Lower leg skin (tissue), 4 donors: ENCODE measurements at regions not wholly inside any gene's neighbourhood (a gene's known extent, or its start where the extent isn't known, plus 50 kb on each side); places are given as distances from the start of the nearest gene placed in this dataset.

Source experiments
- DNase-seq, 2 donors: peaks; one replicate each; pipeline ENCODE4 v3.0.0-alpha.2; 2019; ENCODE audit warnings: low spot score in 2 of 2
- H3K4me3 ChIP-seq: fragments of 200-600 bp; sonication (generic); 2 replicates; pipeline ENCODE4 v1.5.1; 2017; ENCODE audit warnings: mild to moderate bottlenecking, low read depth; ENCODE audit not compliant: poor library complexity, severe bottlenecking
- CTCF ChIP-seq, 3 donors: fragments of 450-650 bp; IDR thresholded peaks; one replicate each; pipeline ENCODE4 v1.5.1; 2016; ENCODE audit warnings: antibody characterized with exemption in 3 of 3, mild to moderate bottlenecking in 3 of 3, moderate library complexity in 2 of 3
- POLR2A ChIP-seq, 2 donors: fragments of 450-650 bp; IDR thresholded peaks; one replicate each; pipeline ENCODE4 v1.6.1; 2016 to 2017; ENCODE audit warnings: antibody characterized with exemption in 2 of 2, mild to moderate bottlenecking in 1 of 2, moderate library complexity in 1 of 2
- WGBS, 2 donors: methylation state at CpG; one replicate each; pipeline ENCODE4 v1.1.5; 2018; 5-methylcytosine and 5-hydroxymethylcytosine counted together
- intact Hi-C: fragments of 100-400 bp; cut with DNase I; formaldehyde crosslinking; loops from one replicate; pipeline ENCODE4 v1.15.0; 2023; ENCODE audit warnings: low total_unique reads

DNA sequence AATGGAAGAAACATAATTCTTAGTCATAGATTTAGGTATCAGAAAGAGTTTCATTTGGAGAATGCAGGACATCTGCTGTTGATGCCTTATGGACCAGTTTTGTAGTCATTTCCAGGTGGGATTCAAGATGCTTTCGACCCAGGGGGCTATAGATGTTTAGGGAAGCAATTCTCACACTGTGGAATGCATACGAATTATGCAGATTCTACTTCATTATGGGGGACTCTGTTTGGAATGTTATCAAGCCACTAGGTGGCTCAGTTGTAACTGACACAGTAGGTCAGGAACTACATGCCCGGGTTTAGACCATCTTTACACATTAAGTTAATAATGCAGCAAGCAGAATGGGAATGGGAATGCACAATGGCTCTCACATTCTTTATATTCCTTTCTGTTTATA lies 1359.8 kb downstream of the ZPLD1 start:
- H3K4me3 ChIP-seq, result no peak overlapping the region
- WGBS, 2 donors, result 41 to 45% methylated on average over 3 of the region's 3 CpGs
- no peak for DNase-seq
- no peak for TF ChIP-seq POLR2A (IDR thresholded peaks at IDR 0.05)
- intact Hi-C loops, result no loop called here

DNA sequence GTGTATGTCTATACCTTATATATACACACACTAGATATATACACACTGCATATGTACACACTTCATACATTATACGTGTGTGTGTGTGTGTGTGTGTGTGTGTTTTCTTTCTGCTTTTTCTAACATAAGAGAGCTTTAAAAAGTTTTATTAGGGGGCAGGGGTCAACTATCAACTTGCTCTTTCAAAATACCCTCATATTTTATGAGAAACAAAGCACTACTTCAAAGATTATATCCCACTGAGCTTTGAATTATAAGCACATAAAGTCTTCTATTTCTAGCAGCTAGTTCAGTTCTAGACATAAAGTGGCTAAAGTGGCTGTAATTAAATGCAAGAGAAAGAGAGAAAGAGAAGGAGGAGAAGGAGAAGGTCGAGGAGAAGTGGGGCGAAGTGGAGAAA lies 1361.3 kb downstream of the ZPLD1 start:
- DNase-seq, result no peak
- intact Hi-C loops, result no loop called here
- WGBS, 2 donors, result 66 to 74% methylated on average over 3 of the region's 3 CpGs
- H3K4me3 ChIP-seq, result no peak overlapping the region
- no peak for TF ChIP-seq CTCF (IDR thresholded peaks at IDR 0.05)
- TF ChIP-seq POLR2A (IDR thresholded peaks at IDR 0.05), result no peak

- TF ChIP-seq POLR2A (IDR thresholded peaks at IDR 0.05), result no peak
- TF ChIP-seq CTCF (IDR thresholded peaks at IDR 0.05), result no peak
- intact Hi-C loops, result no loop called here
- 65 to 75% methylated on average over 1 of the region's 1 CpG for WGBS, 2 donors
- H3K4me3 ChIP-seq, result no peak overlapping the region
- DNase-seq, result no peak
Observed at GRCh38 chr3:103803787-103804186, 1369.0 kb downstream of the ZPLD1 start.

GRCh38 chr3:103810167-103810566 lies 1375.4 kb downstream of the ZPLD1 start:
- no peak for DNase-seq
- intact Hi-C loops, result no loop called here
- 80 to 81% methylated on average over 2 of the region's 2 CpGs for WGBS, 2 donors
- TF ChIP-seq CTCF (IDR thresholded peaks at IDR 0.05), result no peak
- TF ChIP-seq POLR2A (IDR thresholded peaks at IDR 0.05), result no peak
- H3K4me3 ChIP-seq, result no peak overlapping the region

DNA sequence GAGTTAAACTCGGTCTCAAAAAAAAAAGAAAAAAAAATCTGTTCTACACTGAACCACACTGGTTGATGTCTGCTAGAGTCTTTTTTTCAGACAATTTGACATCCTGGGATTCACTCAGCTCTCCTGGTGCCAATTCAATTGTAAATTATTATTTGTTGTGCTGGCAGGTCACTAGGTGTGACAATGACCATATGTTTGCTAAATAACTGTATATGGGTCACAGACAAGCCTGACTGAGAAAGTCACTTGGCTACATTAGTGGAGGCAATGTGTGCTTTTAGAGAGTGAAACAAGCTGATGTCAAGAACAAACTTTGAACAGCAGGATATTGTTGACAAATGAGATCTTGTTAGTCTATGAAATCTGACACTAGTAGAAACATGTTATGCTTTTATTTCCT lies 1379.1 kb downstream of the ZPLD1 start:
- no peak for DNase-seq
- H3K4me3 ChIP-seq, result no peak overlapping the region
- 70 to 71% methylated on average over 1 of the region's 1 CpG for WGBS, 2 donors
- intact Hi-C loops, result no loop called here
- TF ChIP-seq CTCF (IDR thresholded peaks at IDR 0.05), result no peak
- TF ChIP-seq POLR2A (IDR thresholded peaks at IDR 0.05), result no peak

DNA sequence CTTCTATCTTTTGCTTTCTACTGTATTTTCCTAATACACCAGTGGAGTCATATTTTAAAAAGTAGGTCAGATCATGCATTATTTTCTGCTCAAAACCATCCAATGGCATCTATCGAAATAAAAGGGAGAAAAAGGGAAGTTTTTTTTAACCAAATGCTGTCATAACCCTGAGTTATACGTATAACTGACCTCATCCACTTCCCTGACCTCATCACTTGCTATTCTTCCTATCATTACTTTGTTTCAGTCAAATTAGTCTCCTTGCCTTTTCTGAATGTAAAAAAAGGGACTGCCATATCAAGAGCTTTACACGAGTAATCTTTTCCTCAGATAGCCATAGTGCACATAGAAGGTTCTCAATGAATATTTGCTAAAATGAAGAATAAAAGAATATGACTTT lies 1383.6 kb downstream of the ZPLD1 start:
- intact Hi-C loops, result no loop called here
- 74 to 83% methylated on average over 3 of the region's 3 CpGs for WGBS, 2 donors
- no peak for TF ChIP-seq CTCF (IDR thresholded peaks at IDR 0.05)
- TF ChIP-seq POLR2A (IDR thresholded peaks at IDR 0.05), result no peak
- H3K4me3 ChIP-seq, result no peak overlapping the region
- no peak for DNase-seq
